ENCODE measurements at regions not wholly inside any gene's neighbourhood (a gene's known extent, or its start where the extent isn't known, plus 50 kb on each side); places are given as distances from the start of the nearest gene placed in this dataset.

- TF ChIP-seq CTCF (IDR thresholded peaks at IDR 0.05; ENCODE audit: control insufficient read depth, insufficient read depth, low read depth, low read length, missing control alignments) = no peak
Observed at GRCh38 chr6:95228636-95229035, 348.7 kb upstream of the MANEA start.

GRCh38 chr6:95230071-95230740 lies 347.1 kb upstream of the MANEA start:
- DNase-seq (ENCODE audit: low read depth) = no peak
- TF ChIP-seq CTCF (IDR thresholded peaks at IDR 0.05; ENCODE audit: control insufficient read depth, insufficient read depth, low read depth, low read length, missing control alignments) = no peak
- H3K4me3 ChIP-seq (ENCODE audit: control insufficient read depth, low read depth, low read length) = no peak overlapping the region

More at GRCh38 chr6:95228636-95229035, 348.7 kb upstream of the MANEA start:
- H3K4me3 ChIP-seq (ENCODE audit: control insufficient read depth, low read depth, low read length) = no peak overlapping the region
- DNase-seq (ENCODE audit: low read depth) = no peak

- H3K4me3 ChIP-seq (ENCODE audit: control insufficient read depth, low read depth, low read length) = no peak overlapping the region
- no peak for TF ChIP-seq CTCF (IDR thresholded peaks at IDR 0.05; ENCODE audit: control insufficient read depth, insufficient read depth, low read depth, low read length, missing control alignments)
- no peak for DNase-seq (ENCODE audit: low read depth)
Observed at GRCh38 chr6:95231416-95231815, 345.9 kb upstream of the MANEA start.

- no peak overlapping the region for H3K4me3 ChIP-seq (ENCODE audit: control insufficient read depth, low read depth, low read length)
- no peak for DNase-seq (ENCODE audit: low read depth)
- TF ChIP-seq CTCF (IDR thresholded peaks at IDR 0.05; ENCODE audit: control insufficient read depth, insufficient read depth, low read depth, low read length, missing control alignments) = no peak
Observed at GRCh38 chr6:95232446-95232845, 344.9 kb upstream of the MANEA start.

- no peak for TF ChIP-seq CTCF (IDR thresholded peaks at IDR 0.05; ENCODE audit: control insufficient read depth, insufficient read depth, low read depth, low read length, missing control alignments)
- no peak for DNase-seq (ENCODE audit: low read depth)
- no peak overlapping the region for H3K4me3 ChIP-seq (ENCODE audit: control insufficient read depth, low read depth, low read length)
Observed at GRCh38 chr6:95233879-95234278, 343.5 kb upstream of the MANEA start.

- H3K4me3 ChIP-seq (ENCODE audit: control insufficient read depth, low read depth, low read length) = no peak overlapping the region
- no peak for TF ChIP-seq CTCF (IDR thresholded peaks at IDR 0.05; ENCODE audit: control insufficient read depth, insufficient read depth, low read depth, low read length, missing control alignments)
- no peak for DNase-seq (ENCODE audit: low read depth)
Observed at GRCh38 chr6:95240514-95240913, 336.8 kb upstream of the MANEA start.

Measured in AG09309 (cell line).